Mucosa of descending colon (tissue), 3 donors: ENCODE measurements at regions not wholly inside any gene's neighbourhood (a gene's known extent, or its start where the extent isn't known, plus 50 kb on each side); places are given as distances from the start of the nearest gene placed in this dataset.

Experiments used
- ATAC-seq: fragments of 200-7000 bp; cut with Tn5 transposase; one replicate; pipeline ENCODE4 v1.9.1; 2020; ENCODE audit warnings: mild to moderate bottlenecking, moderate library complexity
- DNase-seq, 3 donors: peaks; one replicate each; pipeline ENCODE4 v3.0.0-alpha.2; 2020
- H3K36me3 ChIP-seq: fragments of 200-600 bp; one replicate; pipeline ENCODE4 v1.8.0; 2021; ENCODE audit warnings: low read depth, mild to moderate bottlenecking
- H3K4me1 ChIP-seq: fragments of 200-600 bp; one replicate; pipeline ENCODE4 v1.8.0; 2021; ENCODE audit warnings: low read depth, mild to moderate bottlenecking
- H3K4me3 ChIP-seq: fragments of 200-600 bp; one replicate; pipeline ENCODE4 v1.8.0; 2021; ENCODE audit warnings: mild to moderate bottlenecking
- H3K9me3 ChIP-seq: fragments of 200-600 bp; one replicate; pipeline ENCODE4 v1.8.0; 2021; ENCODE audit warnings: mild to moderate bottlenecking
- CTCF ChIP-seq: fragments of 200-600 bp; IDR thresholded peaks from one replicate; pipeline ENCODE4 v1.8.0; 2022; ENCODE audit warnings: antibody characterized with exemption, mild to moderate bottlenecking
- intact Hi-C, 2 donors: fragments of 100-400 bp; cut with DNase I in 1 of 2; cut with micrococcal nuclease in 1 of 2; formaldehyde crosslinking; loops; one replicate each; pipeline versions ENCODE4 v1.11.0 to v1.11.1; 2022; cut with DNase I, micrococcal nuclease
- donor health status: DM: no; HTN: no; CAD: no; lungs with moderate emphysema.
- donor health status: DM: no; HTN: no; CAD: no.
- donor health status: DM: no; HTN: yes; CAD: no.

- DNase-seq (no peak), ATAC-seq (no peak)
- Histone ChIP-seq H3K4me1 (peaks cover 4% of the 10 kb centered on the region), H3K36me3 (no peaks in the 10 kb centered on the region), H3K4me3 (no peak overlapping the region), H3K9me3 (no peaks in the 10 kb centered on the region)
- TF ChIP-seq CTCF = no peak
- intact Hi-C loops = no loop called here
Observed at GRCh38 chr2:22521620-22522019, 863.4 kb upstream of the KLHL29 start.

GRCh38 chr2:22525681-22526080, 859.3 kb upstream of the KLHL29 start:
- no peaks in the 10 kb centered on the region for H3K9me3 ChIP-seq
- intact Hi-C loops = no loop called here
- H3K4me3 ChIP-seq = no peak overlapping the region
- H3K36me3 ChIP-seq = no peaks in the 10 kb centered on the region
- no peak for DNase-seq
- TF ChIP-seq CTCF = no peak
- no peak for ATAC-seq
- H3K4me1 ChIP-seq = peaks cover 4% of the 10 kb centered on the region

- TF ChIP-seq CTCF = no peak
- Histone ChIP-seq H3K9me3 (no peaks in the 10 kb centered on the region), H3K4me3 (no peak overlapping the region), H3K4me1 (no peaks in the 10 kb centered on the region), H3K36me3 (no peaks in the 10 kb centered on the region)
- intact Hi-C loops = no loop called here
- ATAC-seq (no peak), DNase-seq (no peak)
Observed at GRCh38 chr2:22530131-22530530, 854.8 kb upstream of the KLHL29 start.

GRCh38 chr2:22536133-22536532, 848.8 kb upstream of the KLHL29 start:
- Histone ChIP-seq H3K4me3 (no peak overlapping the region), H3K36me3 (no peaks in the 10 kb centered on the region), H3K9me3 (no peaks in the 10 kb centered on the region), H3K4me1 (no peaks in the 10 kb centered on the region)
- intact Hi-C loops = no loop called here
- DNase-seq (no peak), ATAC-seq (no peak)
- TF ChIP-seq CTCF = no peak

GRCh38 chr2:22554453-22554852, 830.5 kb upstream of the KLHL29 start:
- H3K36me3 ChIP-seq = no peaks in the 10 kb centered on the region
- no peak for DNase-seq
- intact Hi-C loops = no loop called here
- H3K9me3 ChIP-seq = no peaks in the 10 kb centered on the region
- H3K4me3 ChIP-seq = no peak overlapping the region
- no peaks in the 10 kb centered on the region for H3K4me1 ChIP-seq
- no peak for TF ChIP-seq CTCF
- ATAC-seq = no peak

- ATAC-seq (no peak), DNase-seq (no peak)
- intact Hi-C loops = no loop called here
- H3K9me3 ChIP-seq = no peaks in the 10 kb centered on the region
- H3K36me3 ChIP-seq = no peaks in the 10 kb centered on the region
- no peak for TF ChIP-seq CTCF
- no peak overlapping the region for H3K4me3 ChIP-seq
- H3K4me1 ChIP-seq = no peaks in the 10 kb centered on the region
Observed at GRCh38 chr2:22557406-22557805, 827.6 kb upstream of the KLHL29 start.
